ENCODE measurements at regions not wholly inside any gene's neighbourhood (a gene's known extent, or its start where the extent isn't known, plus 50 kb on each side); places are given as distances from the start of the nearest gene placed in this dataset.
"Not testable (repeated sequence)": the region's sequence is repeated elsewhere in the genome, so short reads cannot be mapped to it uniquely, and the experiment has no call there.

- no peak for DNase-seq
Observed at GRCh38 chr6:10174761-10175160, 240.1 kb downstream of the TFAP2A start.

- DNase-seq, result no peak
Observed at GRCh38 chr6:10174056-10174455, 240.8 kb downstream of the TFAP2A start.

- DNase-seq, result not testable (repeated sequence)
Observed at GRCh38 chr6:10171706-10172105, 243.2 kb downstream of the TFAP2A start.

GRCh38 chr6:10170816-10171215 lies 244.1 kb downstream of the TFAP2A start:
- no peak for DNase-seq

- DNase-seq, result no peak
Observed at GRCh38 chr6:10166031-10166430, 248.8 kb downstream of the TFAP2A start.

GRCh38 chr6:10163203-10163962 lies 251.5 kb downstream of the TFAP2A start:
- DNase-seq, result no peak

GRCh38 chr6:10156875-10157274 lies 258.0 kb downstream of the TFAP2A start:
- no peak for DNase-seq

- DNase-seq, result no peak
Observed at GRCh38 chr6:10154251-10154650, 260.6 kb downstream of the TFAP2A start.

- peak; percentile 13 for DNase-seq
Observed at GRCh38 chr6:10151144-10151915, 263.5 kb downstream of the TFAP2A start.

GRCh38 chr6:10149603-10150002 lies 265.3 kb downstream of the TFAP2A start:
- DNase-seq, result no peak

- DNase-seq, result peak; percentile 4
Observed at GRCh38 chr6:10146715-10147451, 268.0 kb downstream of the TFAP2A start.

- no peak for DNase-seq
Observed at GRCh38 chr6:10144772-10145171, 270.1 kb downstream of the TFAP2A start.

GRCh38 chr6:10141746-10142443 lies 273.0 kb downstream of the TFAP2A start:
- DNase-seq, result no peak

GRCh38 chr6:10140824-10141223 lies 274.1 kb downstream of the TFAP2A start:
- no peak for DNase-seq

GRCh38 chr6:10140136-10140535 lies 274.7 kb downstream of the TFAP2A start:
- DNase-seq, result no peak

GRCh38 chr6:10138917-10139316 lies 276.0 kb downstream of the TFAP2A start:
- peak; percentile 4 for DNase-seq

GRCh38 chr6:10136636-10137035 lies 278.2 kb downstream of the TFAP2A start:
- no peak for DNase-seq

GRCh38 chr6:10134185-10134584 lies 280.7 kb downstream of the TFAP2A start:
- DNase-seq, result not testable (repeated sequence)

- no peak for DNase-seq
Observed at GRCh38 chr6:10128721-10129120, 286.2 kb downstream of the TFAP2A start.

GRCh38 chr6:10122164-10122563 lies 292.7 kb downstream of the TFAP2A start:
- no peak for DNase-seq

GRCh38 chr6:10112871-10113549 lies 301.9 kb downstream of the TFAP2A start:
- no peak for DNase-seq

GRCh38 chr6:10111975-10112374 lies 302.9 kb downstream of the TFAP2A start:
- DNase-seq, result no peak
